DND-41 (cell line): ENCODE measurements at regions not wholly inside any gene's neighbourhood (a gene's known extent, or its start where the extent isn't known, plus 50 kb on each side); places are given as distances from the start of the nearest gene placed in this dataset.

Source experiments
- CTCF ChIP-seq: IDR thresholded peaks from 2 replicates; pipeline ENCODE4 v1.5.1; 2012; ENCODE audit warnings: borderline replicate concordance, low read length, moderate library complexity, mild to moderate bottlenecking; ENCODE audit not compliant: poor library complexity, severe bottlenecking; ENCODE audit errors: extremely low read depth
- EZH2 ChIP-seq: IDR thresholded peaks from 3 replicates; pipeline ENCODE4 v1.6.1; 2012; ENCODE audit warnings: borderline replicate concordance, low read depth, mild to moderate bottlenecking, moderate library complexity, low read length, inconsistent platforms; ENCODE audit not compliant: severe bottlenecking

GRCh38 chr3:31173118-31173718, 278.8 kb upstream of the GADL1 start:
- TF ChIP-seq CTCF = no peak
- no peak for TF ChIP-seq EZH2
